ENCODE measurements at regions not wholly inside any gene's neighbourhood (a gene's known extent, or its start where the extent isn't known, plus 50 kb on each side); places are given as distances from the start of the nearest gene placed in this dataset.

GRCh38 chr3:127053979-127054378, 71.1 kb downstream of the PLXNA1 start:
- no peak for TF ChIP-seq EZH2 (IDR thresholded peaks at IDR 0.05; ENCODE audit: insufficient read depth, poor library complexity, severe bottlenecking)
- no peak for TF ChIP-seq EZH2phosphoT487 (IDR thresholded peaks at IDR 0.05; ENCODE audit: insufficient read depth, low read depth)
